HCT116 (cell line): ENCODE measurements at regions not wholly inside any gene's neighbourhood (a gene's known extent, or its start where the extent isn't known, plus 50 kb on each side); places are given as distances from the start of the nearest gene placed in this dataset.

Experiments used
- ATAC-seq: fragments of 200-7000 bp; cut with Tn5 transposase; 2 replicates; pipeline ENCODE4 v1.9.1; 2020; ENCODE audit warnings: mild to moderate bottlenecking, moderate library complexity
- BruUV-seq: library from RNA; stranded (reverse); fragments of 400-500 nt; replicated peaks from 2 replicates; lab custom pipeline; 2021; lab: Mats Ljungman, UMichigan
- CTCF ChIA-PET: fragments of 300-600 bp; sonication (Branson Sonifier 250); formaldehyde crosslinking; loops from one replicate; lab custom pipeline; 2021; ENCODE audit warnings: antibody characterized with exemption; lab: Charles Lee
- POLR2A ChIA-PET: fragments of 300-600, 350-600 bp; sonication (Branson Sonifier 250); formaldehyde crosslinking; loops from one replicate; lab custom pipeline; 2021; ENCODE audit warnings: antibody characterized with exemption; lab: Charles Lee
- RAD21 ChIA-PET, 2 experiments: fragments of 300-600 bp; sonication (Branson Sonifier 250); formaldehyde crosslinking; loops; one replicate each; lab custom pipeline; 2023; ENCODE audit warnings: low total read pairs in 2 of 2; ENCODE audit not compliant: uncharacterized antibody in 2 of 2, unreplicated experiment in 2 of 2, low non-redundant PET in 1 of 2; lab: Charles Lee
- DNase-seq: peaks from one replicate; pipeline ENCODE4 v3.0.0-alpha.2; 2010; ENCODE audit warnings: low read depth, low spot score
- H2AFZ ChIP-seq: fragments of 200-600 bp; shearing (Covaris generic), sonication (generic); 2 replicates; pipeline ENCODE4 v1.6.1; 2017; ENCODE audit warnings: low read depth, mixed run types, mixed read lengths, antibody characterized with exemption, low read length; ENCODE audit not compliant: poor library complexity, severe bottlenecking
- H3K27ac ChIP-seq: 2 replicates; pipeline ENCODE4 v1.5.1; 2012; ENCODE audit warnings: low read depth, low read length
- H3K27me3 ChIP-seq: fragments of 200-600 bp; sonication (generic); 2 replicates; pipeline ENCODE4 v1.6.1; 2016; ENCODE audit warnings: mixed run types, low read length, mixed read lengths; ENCODE audit not compliant: insufficient read depth
- H3K36me3 ChIP-seq, 2 experiments: fragments of 200-500 bp in 1 of 2; fragments of 200-600 bp in 1 of 2; sonication (Bioruptor generic) in 1 of 2; sonication (generic) in 1 of 2; 2 replicates each; pipeline versions ENCODE4 v1.5.1 to v1.6.1; 2014 to 2016; ENCODE audit warnings: low read length in 2 of 2, inconsistent platforms in 1 of 2, mixed read lengths in 1 of 2, mixed run types in 1 of 2; ENCODE audit not compliant: insufficient read depth in 2 of 2, control insufficient read depth in 1 of 2
- H3K4me1 ChIP-seq, 2 experiments: fragments of 200-600 bp in 1 of 2; sonication (generic) in 1 of 2; 2 replicates each; pipeline versions ENCODE4 v1.5.1 to v1.6.1; 2012 to 2017; ENCODE audit warnings: low read length in 2 of 2, inconsistent platforms in 1 of 2, mild to moderate bottlenecking in 1 of 2, mixed read lengths in 1 of 2, mixed run types in 1 of 2, moderate library complexity in 1 of 2; ENCODE audit not compliant: insufficient read depth in 2 of 2, control insufficient read depth in 1 of 2
- H3K4me2 ChIP-seq: fragments of 200-600 bp; sonication (generic); 2 replicates; pipeline ENCODE4 v1.6.1; 2017; ENCODE audit warnings: mixed run types, low read length, mixed read lengths
- H3K4me3 ChIP-seq, 2 experiments: fragments of 200-600 bp in 1 of 2; sonication (generic) in 1 of 2; replicated peaks in 1 of 2; 2 replicates each; pipeline ENCODE4 v1.5.1; 2011 to 2016; ENCODE audit warnings: low read length in 2 of 2, control low read depth in 1 of 2, low read depth in 1 of 2, mild to moderate bottlenecking in 1 of 2, mixed read lengths in 1 of 2, mixed run types in 1 of 2
- H3K79me2 ChIP-seq: fragments of 200-600 bp; sonication (generic); 2 replicates; pipeline ENCODE4 v1.6.1; 2017; ENCODE audit warnings: mild to moderate bottlenecking, mixed run types, low read length, moderate library complexity, mixed read lengths; ENCODE audit not compliant: insufficient read depth
- H3K9ac ChIP-seq: fragments of 200-600 bp; sonication (generic); 2 replicates; pipeline ENCODE4 v1.6.1; 2016; ENCODE audit warnings: low read length, mixed read lengths
- H3K9me2 ChIP-seq: fragments of 200-600 bp; sonication (generic), shearing (Covaris generic); 2 replicates; pipeline ENCODE4 v1.6.1; 2017; ENCODE audit warnings: mixed run types, mild to moderate bottlenecking, moderate library complexity; ENCODE audit not compliant: insufficient read depth
- H3K9me3 ChIP-seq, 2 experiments: fragments of 200-500 bp in 1 of 2; fragments of 200-600 bp in 1 of 2; sonication (Bioruptor generic) in 1 of 2; sonication (generic) in 1 of 2; 2 replicates each; pipeline ENCODE4 v1.6.1; 2014 to 2017; ENCODE audit warnings: low read length in 2 of 2, mixed read lengths in 2 of 2, inconsistent platforms in 1 of 2, low read depth in 1 of 2, mild to moderate bottlenecking in 1 of 2, mixed run types in 1 of 2, moderate library complexity in 1 of 2; ENCODE audit not compliant: control insufficient read depth in 1 of 2, insufficient read depth in 1 of 2
- H4K20me1 ChIP-seq: fragments of 200-600 bp; sonication (generic), shearing (Covaris generic); 2 replicates; pipeline ENCODE4 v1.6.1; 2017; ENCODE audit warnings: mixed run types, mild to moderate bottlenecking, moderate library complexity; ENCODE audit not compliant: insufficient read depth
- CBX3 ChIP-seq: IDR thresholded peaks from 2 replicates; pipeline ENCODE4 v1.6.1; 2012; ENCODE audit warnings: low read depth
- CEBPB ChIP-seq: IDR thresholded peaks from 2 replicates; pipeline ENCODE4 v1.6.1; 2012; ENCODE audit warnings: low read depth
- EGR1 ChIP-seq: IDR thresholded peaks from 2 replicates; pipeline ENCODE4 v1.6.1; 2012; ENCODE audit warnings: low read depth
- ELF1 ChIP-seq: IDR thresholded peaks from 2 replicates; pipeline ENCODE4 v1.6.1; 2012; ENCODE audit warnings: low read depth, borderline replicate concordance
- EZH2 ChIP-seq: fragments of 200-600 bp; sonication (generic); IDR thresholded peaks from 2 replicates; pipeline ENCODE4 v1.6.1; 2017; ENCODE audit warnings: antibody characterized with exemption, mixed run types
- EZH2phosphoT487 ChIP-seq: fragments of 200-600 bp; IDR thresholded peaks from 2 replicates; pipeline ENCODE4 v1.6.1; 2018; ENCODE audit warnings: antibody characterized with exemption, borderline replicate concordance
- FOSL1 ChIP-seq: IDR thresholded peaks from 2 replicates; pipeline ENCODE4 v1.6.1; 2012; ENCODE audit warnings: low read depth
- POLR2A ChIP-seq: IDR thresholded peaks from 2 replicates; pipeline ENCODE4 v1.7.0; 2011; ENCODE audit warnings: borderline replicate concordance; ENCODE audit not compliant: insufficient read depth, insufficient read length; ENCODE audit errors: extremely low read depth
- RAD21 ChIP-seq: IDR thresholded peaks from 2 replicates; pipeline ENCODE4 v1.6.1; 2012; ENCODE audit warnings: low read depth, mild to moderate bottlenecking
- SIN3A ChIP-seq: IDR thresholded peaks from 2 replicates; pipeline ENCODE4 v1.6.1; 2012; ENCODE audit warnings: low read depth
- SP1 ChIP-seq: IDR thresholded peaks from 2 replicates; pipeline ENCODE4 v1.6.1; 2012; ENCODE audit warnings: low read depth
- SRF ChIP-seq: IDR thresholded peaks from 2 replicates; pipeline ENCODE4 v1.6.1; 2012; ENCODE audit warnings: low read depth
- TCF7L2 ChIP-seq: IDR thresholded peaks from 2 replicates; pipeline ENCODE4 v1.7.0; 2011; ENCODE audit warnings: borderline replicate concordance, inconsistent platforms; ENCODE audit not compliant: insufficient read depth, insufficient read length; ENCODE audit errors: extremely low read depth
- YY1 ChIP-seq: IDR thresholded peaks from 2 replicates; pipeline ENCODE4 v1.6.1; 2011; ENCODE audit warnings: low read length, low read depth, moderate library complexity, mild to moderate bottlenecking; ENCODE audit not compliant: insufficient replicate concordance; ENCODE audit errors: extremely low read depth
- ZFX ChIP-seq: fragments of 450-650 bp; IDR thresholded peaks from 2 replicates; pipeline ENCODE4 v1.6.1; 2017
- ZNF274 ChIP-seq: fragments of 200-500 bp; sonication (Bioruptor generic); IDR thresholded peaks from 2 replicates; pipeline ENCODE4 v1.6.1; 2014; ENCODE audit warnings: mild to moderate bottlenecking, low read depth, low read length, inconsistent platforms
- intact Hi-C: fragments of 100-400 bp; cut with micrococcal nuclease; formaldehyde crosslinking; loops from 2 replicates; pipeline ENCODE4 v1.10.0; 2022
- TF ChIP-seq, protein P1 (sequence below), 3 experiments: fragments of 200-600 bp in 1 of 3; sonication (generic) in 1 of 3; IDR thresholded peaks in 2 of 3; conservative IDR thresholded peaks in 1 of 3; 2 replicates each; pipeline ENCODE4 v1.5.1; 2012 to 2017; ENCODE audit warnings: low read depth in 2 of 3, low read length in 2 of 3, antibody characterized with exemption in 1 of 3, borderline replicate concordance in 1 of 3, control low read depth in 1 of 3, mild to moderate bottlenecking in 1 of 3, mixed read lengths in 1 of 3, mixed run types in 1 of 3, moderate library complexity in 1 of 3; ENCODE audit not compliant: insufficient read depth in 1 of 3
- TF ChIP-seq, protein P2 (sequence below): IDR thresholded peaks from 2 replicates; pipeline ENCODE4 v1.6.1; 2012; ENCODE audit warnings: low read depth
- TF ChIP-seq, protein P3 (sequence below): IDR thresholded peaks from 2 replicates; pipeline ENCODE4 v1.6.1; 2012

DNA sequence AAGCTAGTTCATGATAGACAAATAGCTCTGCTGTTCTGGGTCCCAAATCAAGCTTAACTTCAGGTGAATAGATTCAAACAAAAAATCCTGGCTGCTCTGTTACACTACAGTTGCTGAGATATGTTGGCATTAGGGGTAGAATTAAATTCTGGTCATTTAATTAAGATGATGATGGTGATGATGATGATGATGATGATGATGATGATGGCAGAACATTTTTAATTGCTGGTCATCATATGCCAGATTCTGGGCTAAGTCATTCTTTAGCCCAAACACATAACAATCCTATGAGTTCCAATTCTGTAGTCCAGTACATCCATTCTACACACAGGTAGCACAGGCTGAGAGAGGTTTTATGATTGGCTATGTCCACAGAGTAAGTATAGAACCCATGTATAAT, 741.5 kb downstream of the STIM2 start:
- Histone ChIP-seq H2AFZ (no peak overlapping the region), H3K27me3 (no peaks in the 10 kb centered on the region), H3K4me3 (no peak overlapping the region), H3K4me1 (no peaks in the 10 kb centered on the region), H3K79me2 (no peaks in the 10 kb centered on the region), H3K36me3 (no peaks in the 10 kb centered on the region), H3K27ac (no peak overlapping the region), H4K20me1 (no peaks in the 10 kb centered on the region), H3K9me2 (no peaks in the 10 kb centered on the region), H3K9ac (no peak overlapping the region), H3K4me2 (no peak overlapping the region), H3K9me3 (no peaks in the 10 kb centered on the region)
- intact Hi-C loops = no loop called here
- TF ChIP-seq RAD21 (no peak), CEBPB (no peak), ZNF274 (no peak), EZH2 (no peak), EGR1 (no peak), EZH2phosphoT487 (no peak), CBX3 (no peak), SRF (no peak), YY1 (no peak), ZFX (no peak), FOSL1 (no peak), TCF7L2 (no peak), SIN3A (no peak), POLR2A (no peak), ELF1 (no peak), SP1 (no peak)
- TF ChIP-seq, protein P1, sequence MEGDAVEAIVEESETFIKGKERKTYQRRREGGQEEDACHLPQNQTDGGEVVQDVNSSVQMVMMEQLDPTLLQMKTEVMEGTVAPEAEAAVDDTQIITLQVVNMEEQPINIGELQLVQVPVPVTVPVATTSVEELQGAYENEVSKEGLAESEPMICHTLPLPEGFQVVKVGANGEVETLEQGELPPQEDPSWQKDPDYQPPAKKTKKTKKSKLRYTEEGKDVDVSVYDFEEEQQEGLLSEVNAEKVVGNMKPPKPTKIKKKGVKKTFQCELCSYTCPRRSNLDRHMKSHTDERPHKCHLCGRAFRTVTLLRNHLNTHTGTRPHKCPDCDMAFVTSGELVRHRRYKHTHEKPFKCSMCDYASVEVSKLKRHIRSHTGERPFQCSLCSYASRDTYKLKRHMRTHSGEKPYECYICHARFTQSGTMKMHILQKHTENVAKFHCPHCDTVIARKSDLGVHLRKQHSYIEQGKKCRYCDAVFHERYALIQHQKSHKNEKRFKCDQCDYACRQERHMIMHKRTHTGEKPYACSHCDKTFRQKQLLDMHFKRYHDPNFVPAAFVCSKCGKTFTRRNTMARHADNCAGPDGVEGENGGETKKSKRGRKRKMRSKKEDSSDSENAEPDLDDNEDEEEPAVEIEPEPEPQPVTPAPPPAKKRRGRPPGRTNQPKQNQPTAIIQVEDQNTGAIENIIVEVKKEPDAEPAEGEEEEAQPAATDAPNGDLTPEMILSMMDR (IDR thresholded peaks at IDR 0.05 in 2 of 3, conservative IDR thresholded peaks at IDR 0.05 in 1 of 3; ENCODE audit: borderline replicate concordance in 1 of 3, insufficient read depth in 1 of 3, low read depth in 2 of 3, low read length in 2 of 3) = no peak
- TF ChIP-seq, protein P2, sequence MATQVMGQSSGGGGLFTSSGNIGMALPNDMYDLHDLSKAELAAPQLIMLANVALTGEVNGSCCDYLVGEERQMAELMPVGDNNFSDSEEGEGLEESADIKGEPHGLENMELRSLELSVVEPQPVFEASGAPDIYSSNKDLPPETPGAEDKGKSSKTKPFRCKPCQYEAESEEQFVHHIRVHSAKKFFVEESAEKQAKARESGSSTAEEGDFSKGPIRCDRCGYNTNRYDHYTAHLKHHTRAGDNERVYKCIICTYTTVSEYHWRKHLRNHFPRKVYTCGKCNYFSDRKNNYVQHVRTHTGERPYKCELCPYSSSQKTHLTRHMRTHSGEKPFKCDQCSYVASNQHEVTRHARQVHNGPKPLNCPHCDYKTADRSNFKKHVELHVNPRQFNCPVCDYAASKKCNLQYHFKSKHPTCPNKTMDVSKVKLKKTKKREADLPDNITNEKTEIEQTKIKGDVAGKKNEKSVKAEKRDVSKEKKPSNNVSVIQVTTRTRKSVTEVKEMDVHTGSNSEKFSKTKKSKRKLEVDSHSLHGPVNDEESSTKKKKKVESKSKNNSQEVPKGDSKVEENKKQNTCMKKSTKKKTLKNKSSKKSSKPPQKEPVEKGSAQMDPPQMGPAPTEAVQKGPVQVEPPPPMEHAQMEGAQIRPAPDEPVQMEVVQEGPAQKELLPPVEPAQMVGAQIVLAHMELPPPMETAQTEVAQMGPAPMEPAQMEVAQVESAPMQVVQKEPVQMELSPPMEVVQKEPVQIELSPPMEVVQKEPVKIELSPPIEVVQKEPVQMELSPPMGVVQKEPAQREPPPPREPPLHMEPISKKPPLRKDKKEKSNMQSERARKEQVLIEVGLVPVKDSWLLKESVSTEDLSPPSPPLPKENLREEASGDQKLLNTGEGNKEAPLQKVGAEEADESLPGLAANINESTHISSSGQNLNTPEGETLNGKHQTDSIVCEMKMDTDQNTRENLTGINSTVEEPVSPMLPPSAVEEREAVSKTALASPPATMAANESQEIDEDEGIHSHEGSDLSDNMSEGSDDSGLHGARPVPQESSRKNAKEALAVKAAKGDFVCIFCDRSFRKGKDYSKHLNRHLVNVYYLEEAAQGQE = no peak
- TF ChIP-seq, protein P3, sequence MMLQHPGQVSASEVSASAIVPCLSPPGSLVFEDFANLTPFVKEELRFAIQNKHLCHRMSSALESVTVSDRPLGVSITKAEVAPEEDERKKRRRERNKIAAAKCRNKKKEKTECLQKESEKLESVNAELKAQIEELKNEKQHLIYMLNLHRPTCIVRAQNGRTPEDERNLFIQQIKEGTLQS = no peak
- no TSS peak for BruUV-seq
- ATAC-seq (no peak), DNase-seq (no peak)
- CTCF ChIA-PET = no interaction called here
- RAD21 ChIA-PET = no interaction called here
- POLR2A ChIA-PET = no interaction called here
